ENCODE measurements at regions not wholly inside any gene's neighbourhood (a gene's known extent, or its start where the extent isn't known, plus 50 kb on each side); places are given as distances from the start of the nearest gene placed in this dataset.

GRCh38 chr11:11697796-11698195 is 76.0 kb upstream of the GALNT18 start:
- intact Hi-C loops (cut with DNase I; ENCODE audit: low total_unique reads), result no loop called here
- DNase-seq, result no peak
- Histone ChIP-seq H3K27ac (no peak overlapping the region), H3K27me3 (no peaks in the 10 kb centered on the region), H3K9me3 (no peaks in the 10 kb centered on the region), H3K36me3 (no peaks in the 10 kb centered on the region), H3K4me3 (no peak overlapping the region), H3K4me1 (no peaks in the 10 kb centered on the region)
- no peak for TF ChIP-seq POLR2A (IDR thresholded peaks at IDR 0.05)
- no peak for TF ChIP-seq CTCF (IDR thresholded peaks at IDR 0.05)

- Histone ChIP-seq H3K36me3 (no peaks in the 10 kb centered on the region), H3K4me3 (no peak overlapping the region), H3K27me3 (no peaks in the 10 kb centered on the region), H3K27ac (no peak overlapping the region), H3K9me3 (no peaks in the 10 kb centered on the region), H3K4me1 (no peaks in the 10 kb centered on the region)
- TF ChIP-seq CTCF (IDR thresholded peaks at IDR 0.05), result no peak
- intact Hi-C loops (cut with DNase I; ENCODE audit: low total_unique reads), result no loop called here
- DNase-seq, result no peak
Measured at GRCh38 chr11:11691296-11692151, 69.7 kb upstream of the GALNT18 start.

GRCh38 chr11:11681536-11681935 is 59.7 kb upstream of the GALNT18 start:
- no peak overlapping the region for H3K4me3 ChIP-seq
- no peak overlapping the region for H3K27ac ChIP-seq
- DNase-seq, result no peak
- no peaks in the 10 kb centered on the region for H3K9me3 ChIP-seq
- intact Hi-C loops (cut with DNase I; ENCODE audit: low total_unique reads), result no loop called here
- H3K36me3 ChIP-seq, result no peaks in the 10 kb centered on the region
- TF ChIP-seq POLR2A (IDR thresholded peaks at IDR 0.05) (no peak), CTCF (IDR thresholded peaks at IDR 0.05) (no peak)
- no peaks in the 10 kb centered on the region for H3K4me1 ChIP-seq
- no peaks in the 10 kb centered on the region for H3K27me3 ChIP-seq

- TF ChIP-seq CTCF (IDR thresholded peaks at IDR 0.05) (no peak), POLR2A (IDR thresholded peaks at IDR 0.05) (no peak)
- DNase-seq, result no peak
- no peak overlapping the region for H3K4me3 ChIP-seq
- H3K9me3 ChIP-seq, result no peaks in the 10 kb centered on the region
- no peaks in the 10 kb centered on the region for H3K4me1 ChIP-seq
- no peaks in the 10 kb centered on the region for H3K27me3 ChIP-seq
- intact Hi-C loops (cut with DNase I; ENCODE audit: low total_unique reads), result no loop called here
- no peak overlapping the region for H3K27ac ChIP-seq
- H3K36me3 ChIP-seq, result no peaks in the 10 kb centered on the region
Measured at GRCh38 chr11:11677672-11678356, 56.0 kb upstream of the GALNT18 start.

GRCh38 chr11:11675671-11676181 is 53.9 kb upstream of the GALNT18 start:
- no peaks in the 10 kb centered on the region for H3K36me3 ChIP-seq
- no peaks in the 10 kb centered on the region for H3K27me3 ChIP-seq
- H3K4me1 ChIP-seq, result no peaks in the 10 kb centered on the region
- DNase-seq, result no peak
- no peak overlapping the region for H3K4me3 ChIP-seq
- TF ChIP-seq POLR2A (IDR thresholded peaks at IDR 0.05), result no peak
- no peak for TF ChIP-seq CTCF (IDR thresholded peaks at IDR 0.05)
- H3K27ac ChIP-seq, result no peak overlapping the region
- no peaks in the 10 kb centered on the region for H3K9me3 ChIP-seq
- intact Hi-C loops (cut with DNase I; ENCODE audit: low total_unique reads), result no loop called here

Data from uterus (tissue), 3 donors.